ENCODE measurements at regions not wholly inside any gene's neighbourhood (a gene's known extent, or its start where the extent isn't known, plus 50 kb on each side); places are given as distances from the start of the nearest gene placed in this dataset.
"Not testable (repeated sequence)": the region's sequence is repeated elsewhere in the genome, so short reads cannot be mapped to it uniquely, and the experiment has no call there.

DNA sequence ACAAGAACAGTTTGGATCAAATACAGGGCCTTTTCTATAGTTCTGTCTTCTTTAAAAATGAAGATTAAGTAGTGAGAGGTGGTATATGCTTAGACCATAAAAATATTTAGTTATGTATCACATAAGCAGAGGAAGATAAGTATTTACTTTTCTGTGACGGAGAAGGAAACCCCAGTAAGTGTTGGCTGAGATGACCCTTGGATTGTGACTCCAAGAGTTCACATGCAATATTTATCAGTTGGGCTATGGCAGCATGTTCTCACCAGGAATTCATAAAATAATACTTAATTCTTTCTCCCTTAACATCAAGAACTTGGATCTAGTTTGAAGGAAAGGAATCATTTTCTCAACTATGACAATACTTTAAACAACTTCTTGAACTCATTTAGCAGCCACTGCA lies 98.4 kb upstream of the TBX18 start:
- DNase-seq, result no peak

DNA sequence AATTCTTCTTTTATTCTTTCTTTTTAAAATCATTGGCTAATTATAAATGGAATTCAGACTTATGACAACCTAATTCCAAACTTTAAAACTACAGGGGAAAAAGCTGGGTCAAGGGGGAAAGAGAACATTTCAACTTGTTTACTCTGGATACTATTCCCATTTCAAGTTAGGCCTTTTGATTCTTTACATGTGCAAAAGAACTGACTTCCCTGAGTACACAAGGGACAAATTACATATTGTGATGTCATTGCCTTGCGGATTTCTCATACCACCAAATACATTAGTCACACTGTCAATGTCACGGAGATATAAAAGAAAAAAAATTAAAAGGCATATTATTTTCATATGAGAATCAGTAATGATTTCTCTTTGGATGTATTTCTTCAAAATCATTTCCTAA lies 96.5 kb upstream of the TBX18 start:
- no peak for DNase-seq

DNA sequence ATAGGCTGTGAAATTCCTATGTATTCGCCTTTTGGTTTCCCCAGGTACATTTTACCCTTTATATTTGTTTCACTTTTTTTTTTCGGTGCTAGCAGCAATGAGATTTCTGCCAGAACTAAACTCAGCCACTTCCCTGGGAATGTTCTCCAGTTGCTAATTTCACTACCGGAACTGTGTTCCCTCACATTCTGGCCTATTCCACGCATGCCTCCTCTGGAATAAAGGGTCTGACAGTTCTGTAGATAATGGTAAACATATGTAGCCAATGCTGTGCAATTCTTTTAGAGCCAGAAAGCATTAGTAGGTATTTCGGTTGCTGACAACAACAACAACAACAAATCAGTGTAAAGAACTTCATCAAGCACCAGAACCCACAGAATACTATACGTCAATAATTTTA lies 96.1 kb upstream of the TBX18 start:
- DNase-seq, result no peak

DNA sequence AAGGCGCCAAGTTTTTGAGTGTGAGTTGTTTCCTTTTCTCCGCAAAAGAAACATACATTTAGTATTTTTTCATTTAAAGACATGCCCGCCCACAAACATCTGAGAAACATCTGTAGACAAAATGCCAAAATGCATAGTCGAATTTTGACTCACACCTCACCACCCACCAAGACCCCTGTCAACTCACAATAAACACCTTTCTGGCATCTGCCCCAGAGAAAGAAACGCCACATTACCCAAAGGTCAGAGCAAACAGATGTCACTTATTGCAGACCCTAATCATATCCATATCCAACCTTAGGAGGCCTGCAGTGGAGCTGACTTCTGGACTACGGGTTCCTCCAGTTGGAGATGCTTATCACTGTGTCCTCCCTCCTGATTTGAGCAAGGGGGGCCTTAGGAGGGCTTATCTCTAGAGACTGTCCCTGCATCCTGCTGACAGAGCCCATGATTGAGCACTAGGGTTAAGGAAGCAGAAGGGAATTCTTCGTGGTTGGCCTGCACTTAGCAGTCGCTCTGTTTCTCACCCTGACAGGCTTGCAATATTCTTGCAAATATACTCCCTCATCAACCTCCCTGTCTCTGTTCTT lies 90.5 kb upstream of the TBX18 start:
- no peak for DNase-seq

DNA sequence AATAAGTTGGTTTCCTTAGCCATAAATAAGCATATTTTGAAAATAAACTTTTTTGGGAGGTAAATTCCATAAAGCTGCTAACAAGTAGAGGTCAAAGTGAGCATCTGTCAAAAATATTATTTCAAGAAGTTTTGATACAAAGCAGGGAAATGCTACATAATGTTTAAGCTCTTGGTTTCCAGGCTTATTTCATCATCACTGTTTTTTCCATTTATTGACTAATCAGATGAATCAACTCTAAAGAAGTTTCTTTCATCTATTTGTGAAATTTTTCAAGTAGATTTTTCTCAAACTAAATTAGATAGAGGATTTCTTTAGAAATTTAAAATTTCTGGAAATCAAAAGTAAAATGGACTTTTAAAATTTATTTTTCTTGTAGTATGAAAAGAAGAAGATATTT lies 89.5 kb upstream of the TBX18 start:
- DNase-seq, result no peak

DNA sequence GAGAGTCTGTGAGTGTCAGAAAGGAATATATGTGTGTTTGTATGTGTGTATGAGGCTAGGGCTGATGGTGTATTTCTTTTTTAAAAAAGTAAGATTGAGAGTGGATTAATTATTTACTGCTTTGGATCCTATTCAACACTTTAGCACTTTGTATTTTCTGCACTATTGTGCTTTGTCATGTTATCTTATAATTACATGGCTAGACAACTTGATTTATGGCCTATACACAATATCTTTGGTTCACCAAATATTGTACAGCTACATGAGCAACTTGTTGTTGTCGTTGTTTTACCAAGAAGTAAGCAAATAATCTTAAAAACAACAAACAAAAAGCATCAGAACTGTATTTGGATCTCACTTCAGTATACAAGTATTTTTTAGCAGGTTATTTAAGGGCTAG lies 84.6 kb upstream of the TBX18 start:
- no peak for DNase-seq

DNA sequence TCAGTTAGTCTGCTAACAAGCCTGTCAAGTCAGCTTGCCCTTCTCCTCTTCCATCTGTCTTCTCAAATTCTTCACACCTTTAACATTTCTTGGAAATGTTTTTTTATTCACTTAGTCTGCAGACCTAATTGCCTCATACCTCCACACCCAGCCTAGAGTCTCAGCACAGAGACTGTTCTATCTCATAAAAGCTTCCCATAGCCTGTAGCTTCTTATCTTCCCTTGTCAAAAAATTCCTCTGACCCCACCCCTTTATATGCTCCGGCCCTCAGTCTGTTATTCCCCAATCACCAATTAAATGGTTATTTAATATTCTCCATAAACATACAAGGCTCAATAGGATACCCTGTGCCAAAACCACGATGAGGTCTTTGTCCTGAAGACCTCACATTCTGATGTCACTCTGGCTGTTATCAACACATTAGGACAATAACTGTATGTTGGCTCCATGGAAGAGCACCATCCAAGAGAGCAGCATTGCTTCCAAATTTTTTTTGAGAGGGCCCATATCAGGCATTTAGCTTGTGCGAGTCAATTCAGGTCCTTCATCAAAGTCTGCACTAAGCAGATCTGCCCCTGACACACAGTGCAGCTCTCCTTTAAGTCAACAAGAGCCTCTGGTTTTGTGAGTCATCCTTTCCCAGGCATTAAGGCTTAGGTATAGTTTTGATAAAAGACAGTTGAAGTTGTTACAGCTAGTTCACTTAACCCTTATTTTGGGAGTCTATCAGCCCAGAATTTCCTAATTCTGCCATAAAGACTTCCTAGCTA lies 83.2 kb upstream of the TBX18 start:
- DNase-seq, result no peak

DNA sequence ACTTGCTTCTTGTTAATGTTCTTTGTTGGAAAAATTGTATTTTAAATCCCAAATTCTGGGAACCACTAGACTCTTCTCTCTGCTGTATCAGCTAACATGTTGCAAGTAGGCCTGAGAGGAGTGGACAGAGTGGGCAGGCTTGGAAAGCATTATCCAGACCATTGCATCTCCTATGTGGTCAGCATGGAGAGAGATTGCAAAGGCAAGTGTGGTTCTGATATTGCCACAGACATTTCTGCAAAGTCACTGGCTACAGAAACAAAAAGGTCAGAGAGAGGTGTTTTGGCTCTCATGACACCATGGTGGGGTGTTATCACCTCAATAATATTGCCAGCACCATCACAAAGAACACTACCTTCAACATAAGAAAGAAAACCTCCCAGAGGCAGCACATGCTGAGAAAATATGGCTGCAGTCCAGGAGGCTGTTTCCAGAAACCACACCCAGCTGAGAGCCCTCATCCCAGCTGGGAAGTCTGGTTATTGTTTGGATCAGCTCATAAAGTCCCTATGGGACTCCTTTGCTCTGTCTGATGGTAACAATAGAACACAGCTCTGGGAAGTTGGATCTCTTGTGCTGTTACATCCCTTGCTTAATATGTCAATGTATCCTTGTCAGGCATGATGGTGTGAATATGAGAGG lies 78.2 kb upstream of the TBX18 start:
- DNase-seq, result no peak

DNA sequence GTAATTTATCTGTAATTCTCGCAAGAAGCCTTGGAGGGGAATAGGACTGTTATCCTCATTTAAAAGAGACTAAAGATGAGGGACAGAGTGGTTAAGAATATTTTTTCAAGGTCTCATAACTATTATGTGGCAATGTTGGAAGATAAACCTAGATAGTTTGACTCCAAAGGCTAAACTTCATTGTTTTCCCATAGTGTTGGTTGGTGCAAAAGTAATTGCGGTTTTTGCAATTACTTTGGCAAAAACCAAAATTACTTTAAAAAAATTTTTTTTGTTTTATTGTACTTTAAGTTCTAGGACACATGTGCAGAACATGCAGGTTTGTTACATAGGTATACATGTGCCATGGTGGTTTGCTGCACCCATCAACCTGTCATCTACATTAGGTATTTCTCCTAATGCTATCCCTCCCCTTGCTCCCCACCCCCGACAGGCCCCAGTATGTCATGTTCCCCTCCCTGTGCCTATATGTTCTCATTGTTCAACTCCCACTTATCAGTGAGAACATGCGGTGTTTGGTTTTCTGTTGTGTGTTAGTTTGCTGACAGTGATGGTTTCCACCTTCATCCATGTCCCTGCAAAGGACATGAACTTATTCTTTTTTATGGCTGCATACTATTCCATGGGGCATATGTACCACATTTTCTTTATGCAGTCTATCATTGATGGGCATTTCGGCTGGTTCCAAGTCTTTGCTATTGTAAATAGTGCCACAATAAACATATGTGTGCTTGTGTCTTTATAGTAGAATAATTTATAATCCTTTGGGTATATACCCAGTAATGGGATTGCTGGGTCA lies 72.9 kb upstream of the TBX18 start:
- DNase-seq, result not testable (repeated sequence)

DNA sequence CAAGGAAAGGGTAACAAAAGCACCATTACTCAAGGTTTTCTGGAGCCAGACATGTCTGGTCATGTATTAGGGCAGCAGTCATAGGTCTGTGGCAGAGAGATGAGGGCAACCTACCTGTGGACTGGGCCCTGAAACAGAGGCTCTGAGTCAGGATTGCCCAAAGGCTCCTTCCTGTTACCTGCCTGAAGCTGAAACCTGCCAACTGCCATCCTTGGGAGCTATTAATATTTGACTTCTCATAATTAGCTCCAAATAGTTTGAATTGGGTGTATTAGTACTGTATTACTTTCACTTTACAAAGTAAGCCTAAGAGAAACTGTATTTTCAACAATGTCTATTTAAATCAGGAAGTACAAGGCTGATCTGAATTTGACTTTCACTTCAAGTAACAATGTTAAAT lies 72.0 kb upstream of the TBX18 start:
- DNase-seq, result no peak

DNA sequence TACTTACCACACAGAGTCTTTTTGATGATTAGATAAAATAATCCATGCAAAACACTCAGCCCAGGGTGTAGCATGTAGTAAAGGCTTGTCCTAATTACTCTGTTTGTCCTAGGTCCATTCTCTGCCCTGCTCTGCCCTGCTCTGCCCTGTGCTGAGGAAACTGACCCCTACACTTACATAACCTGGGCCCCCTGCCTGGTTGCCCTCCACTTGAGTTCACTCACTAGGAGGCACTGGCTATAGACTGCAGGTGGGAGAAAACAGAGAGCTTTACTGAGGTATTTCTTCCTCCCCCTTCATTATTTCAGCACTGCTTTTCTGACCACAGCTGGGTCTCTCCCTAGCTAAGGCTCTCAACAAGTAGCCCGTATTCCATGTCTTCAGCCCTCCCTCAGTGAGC lies 70.9 kb upstream of the TBX18 start:
- DNase-seq, result no peak

DNA sequence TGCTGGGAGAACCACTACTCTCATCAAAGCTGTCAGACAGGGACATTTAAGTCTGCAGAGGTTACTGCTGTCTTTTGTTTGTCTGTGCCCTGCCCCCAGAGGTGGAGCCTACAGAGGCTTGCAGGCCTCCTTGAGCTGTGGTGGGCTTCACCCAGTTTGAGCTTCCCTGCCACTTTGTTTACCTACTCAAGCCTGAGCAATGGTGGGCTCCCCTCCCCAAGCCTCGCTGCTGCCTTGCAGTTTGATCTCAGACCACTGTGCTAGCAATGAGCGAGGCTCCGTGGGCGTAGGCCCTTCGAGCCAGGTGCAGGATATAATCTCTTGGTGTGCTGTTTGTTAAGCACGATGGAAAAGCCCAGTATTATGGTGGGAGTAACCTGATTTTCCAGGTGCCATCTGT lies 67.5 kb upstream of the TBX18 start:
- not testable (repeated sequence) for DNase-seq

DNA sequence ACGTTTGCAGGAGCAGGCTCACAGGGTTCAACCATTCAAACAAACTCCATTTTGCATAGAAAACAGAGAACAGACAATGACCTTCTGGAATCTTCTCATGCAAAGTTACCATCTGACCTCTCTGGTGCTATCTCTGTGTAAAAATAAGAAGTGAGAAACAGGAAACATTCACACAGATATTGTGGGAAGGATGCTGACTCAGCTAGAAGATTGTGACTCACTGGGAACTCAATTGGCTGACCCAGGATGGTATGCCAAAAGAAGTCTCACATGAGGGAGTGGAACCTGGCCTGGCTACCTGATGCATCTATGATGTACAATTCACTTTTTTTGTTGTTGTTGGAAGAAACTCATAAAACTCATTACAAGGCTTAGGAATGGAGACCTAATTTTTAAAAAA lies 61.1 kb upstream of the TBX18 start:
- no peak for DNase-seq

DNA sequence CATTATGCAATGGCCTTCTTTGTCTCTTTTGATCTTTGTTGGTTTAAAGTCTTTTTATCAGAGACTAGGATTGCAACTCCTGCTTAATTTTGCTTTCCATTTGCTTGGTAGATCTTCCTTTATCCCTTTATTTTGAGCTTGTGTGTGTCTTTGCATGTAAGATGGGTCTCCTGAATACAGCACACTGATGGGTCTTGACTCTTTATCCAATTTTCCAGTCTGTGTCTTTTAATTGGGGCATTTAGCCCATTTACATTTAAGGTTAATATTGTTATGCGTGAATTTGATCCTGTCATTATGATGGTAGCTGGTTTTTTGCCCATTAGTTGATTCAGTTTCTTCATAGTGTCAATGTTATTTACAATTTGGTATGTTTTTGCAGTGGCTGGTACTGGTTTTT lies 56.9 kb upstream of the TBX18 start:
- not testable (repeated sequence) for DNase-seq

DNA sequence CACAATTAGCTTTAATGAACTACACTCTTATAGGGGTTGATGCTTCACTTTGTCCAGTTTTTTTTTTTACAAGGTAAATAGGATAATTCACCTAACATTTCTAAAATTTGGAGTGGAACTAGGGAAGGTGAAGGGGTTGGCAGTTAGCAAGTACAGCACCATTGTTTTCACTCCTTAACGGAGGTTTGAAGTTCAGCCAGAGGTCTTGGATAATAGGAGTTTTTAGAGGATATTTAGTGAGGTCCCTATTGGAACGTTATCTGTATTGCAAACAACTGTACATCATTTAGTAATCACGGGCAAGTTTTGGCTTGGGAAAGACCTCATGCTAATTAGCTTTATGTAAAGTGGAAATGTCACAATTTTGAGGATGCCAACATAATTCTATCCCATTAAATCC lies 52.3 kb upstream of the TBX18 start:
- DNase-seq, result no peak

DNA sequence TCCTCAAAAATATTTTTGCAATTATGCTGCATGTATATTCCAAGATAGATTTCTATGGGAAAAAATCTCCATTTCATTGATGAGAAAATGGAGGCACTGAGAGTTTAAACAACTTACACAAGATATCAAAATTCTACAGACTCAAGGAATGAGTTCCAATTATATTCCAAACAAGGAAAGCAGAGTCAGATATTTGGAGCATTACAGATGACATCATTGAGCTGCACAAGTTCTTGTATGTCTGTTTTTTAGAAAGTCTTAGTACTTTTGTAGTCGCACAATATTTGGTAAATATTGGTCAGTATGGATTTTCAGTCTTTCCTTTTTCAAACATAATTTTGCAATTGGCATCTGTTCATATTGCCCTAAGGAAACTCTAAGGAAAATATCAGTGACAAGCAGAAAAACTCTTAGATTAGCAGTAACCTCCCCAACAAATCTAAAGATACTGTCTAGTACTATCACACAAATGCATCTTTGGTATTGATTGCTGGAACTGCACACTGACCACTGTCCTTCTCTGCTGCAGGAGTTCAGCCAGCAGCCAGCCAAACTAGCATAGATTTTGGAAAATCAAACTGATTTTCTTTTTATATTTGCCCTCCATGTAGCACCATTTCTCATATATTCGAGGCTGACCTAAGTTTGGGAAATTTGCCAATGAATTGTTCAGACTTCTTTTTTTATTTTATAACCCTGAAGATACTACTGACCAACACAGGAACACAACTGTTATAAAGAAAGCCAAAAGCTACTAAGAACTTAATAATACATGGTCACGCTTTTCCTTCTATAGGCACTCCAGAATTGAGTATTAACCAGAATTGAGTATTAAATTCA lies 51.7 kb upstream of the TBX18 start:
- DNase-seq, result no peak

Data from SHP77 treated with DMSO at 0.1 percent for 48 hours (cell line).